SKM-1 (cell line): ENCODE measurements at regions not wholly inside any gene's neighbourhood (a gene's known extent, or its start where the extent isn't known, plus 50 kb on each side); places are given as distances from the start of the nearest gene placed in this dataset.

Experiments used
- DNase-seq: peaks from one replicate; lab custom pipeline; 2025; ENCODE audit not compliant: unreplicated experiment; lab: John Stamatoyannopoulos, UW

DNA sequence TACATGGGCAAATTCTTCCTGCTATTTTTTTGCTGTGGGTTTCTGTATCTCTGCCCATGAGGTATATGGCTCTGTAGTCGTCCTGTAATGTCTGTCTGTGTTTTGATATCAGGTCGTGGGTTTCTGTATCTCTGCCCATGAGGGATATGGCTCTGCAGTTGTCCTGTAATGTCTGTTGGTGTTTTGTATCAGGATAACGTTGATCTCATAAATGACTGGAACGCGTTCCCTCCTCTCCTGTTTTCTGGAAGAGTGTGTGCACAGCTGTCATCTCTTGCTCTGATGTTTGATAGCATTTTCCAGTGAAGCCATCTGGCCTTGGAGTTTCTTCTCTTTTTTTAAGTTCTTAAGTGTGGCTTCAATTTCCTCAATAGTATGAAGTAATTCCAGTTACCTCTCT, 57.2 kb downstream of the SOX1 start:
- DNase-seq: no peak

DNA sequence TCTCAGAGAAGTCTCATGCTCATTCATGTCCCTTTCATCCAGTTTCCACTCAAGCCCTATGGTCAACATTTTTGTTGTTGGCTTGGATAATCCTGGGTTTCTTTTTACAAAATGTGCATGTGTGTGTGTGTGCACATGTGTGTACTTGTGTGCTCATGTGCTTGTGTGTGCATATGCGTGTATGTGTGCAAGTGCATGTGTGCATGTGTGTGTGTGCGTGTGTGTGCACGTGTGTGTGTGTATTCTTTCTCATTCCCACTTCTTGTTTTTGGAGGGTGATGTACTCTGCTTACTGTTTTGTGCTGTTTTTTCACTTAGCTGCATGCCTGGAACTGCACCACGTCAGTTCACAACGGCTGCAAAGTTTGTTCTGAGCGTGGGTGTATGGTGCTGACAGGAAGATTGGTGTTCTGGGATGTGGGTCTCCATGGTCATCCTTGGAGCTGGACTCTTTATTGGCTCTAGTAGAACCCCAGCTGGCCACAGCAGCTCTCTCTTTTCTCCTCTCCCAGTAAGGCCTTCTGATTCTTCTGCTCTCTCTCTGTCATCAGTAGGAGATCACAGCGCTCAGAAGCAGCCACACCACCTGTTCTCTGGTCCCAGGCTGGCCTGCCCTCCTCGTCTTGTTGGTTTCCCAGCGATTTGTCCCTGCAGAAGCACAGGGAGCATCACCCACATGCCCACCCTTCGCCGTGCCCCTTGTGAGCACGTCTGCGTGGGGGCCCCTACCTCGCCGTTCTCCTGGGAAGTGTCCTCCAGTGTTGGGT, 60.8 kb downstream of the SOX1 start:
- no peak for DNase-seq

DNA sequence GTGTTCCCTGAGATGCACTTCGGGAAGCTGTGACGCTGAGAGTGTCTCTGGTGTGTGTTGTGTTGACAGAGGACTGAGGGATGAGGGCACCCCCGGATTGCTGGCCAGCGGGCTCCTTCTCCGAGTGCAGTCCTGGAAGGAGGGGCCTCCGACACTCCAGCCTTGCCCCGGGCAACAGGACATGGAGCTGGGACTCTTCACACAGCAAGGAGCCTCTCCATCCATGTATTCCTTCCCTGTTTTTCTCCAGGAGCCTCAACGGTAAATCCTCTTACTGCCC, 61.3 kb downstream of the SOX1 start:
- DNase-seq: no peak

DNA sequence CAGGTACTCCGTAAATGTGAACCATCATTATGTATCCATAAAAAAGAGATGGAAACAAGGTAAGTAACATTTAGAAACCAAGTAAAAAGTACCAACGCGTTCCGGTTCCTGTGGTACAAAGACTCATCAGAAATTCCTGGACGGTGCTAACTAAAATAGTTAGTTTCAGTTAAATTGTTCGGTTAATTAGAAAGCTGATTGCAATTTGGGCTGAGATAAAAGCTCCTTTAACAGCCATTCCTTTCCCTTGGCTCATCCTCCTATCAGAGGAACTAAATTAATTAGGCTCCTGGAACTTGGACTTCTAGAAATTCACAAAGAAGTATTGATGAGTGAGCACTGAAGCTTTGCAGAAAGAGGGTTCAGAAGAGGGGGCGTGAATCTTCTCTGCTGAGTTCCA, 63.5 kb downstream of the SOX1 start:
- DNase-seq: no peak

DNA sequence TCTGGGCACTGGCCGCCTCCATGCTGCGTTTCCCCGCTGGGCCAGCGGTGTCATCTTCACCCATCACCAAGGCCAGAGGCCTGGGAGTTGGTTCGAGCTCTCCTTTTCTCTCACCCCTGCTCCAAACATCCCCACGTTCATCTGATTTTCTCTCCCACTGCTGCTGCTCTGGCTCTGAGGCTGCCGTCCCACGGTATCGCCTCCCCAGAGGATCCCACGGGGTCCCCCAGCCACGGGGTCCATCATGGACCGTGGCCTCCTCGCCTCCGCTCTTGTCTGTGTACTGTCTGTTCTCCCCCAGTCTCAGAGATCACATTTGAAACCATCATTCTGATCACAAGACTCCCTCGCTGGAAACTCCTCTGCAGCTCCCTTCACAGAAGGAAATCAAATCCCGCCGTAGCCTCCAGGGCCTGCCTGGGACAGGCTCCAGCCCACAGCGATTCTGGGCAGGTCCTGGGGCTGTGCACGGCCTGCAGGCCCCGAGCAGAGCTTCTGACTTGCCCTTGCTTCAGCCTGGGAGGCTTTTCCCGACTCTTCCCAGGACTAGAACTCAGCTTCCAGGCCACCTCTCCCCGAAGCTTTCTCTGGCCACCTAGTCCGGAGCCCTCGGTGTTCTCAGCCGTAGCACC, 64.2 kb downstream of the SOX1 start:
- DNase-seq: no peak

DNA sequence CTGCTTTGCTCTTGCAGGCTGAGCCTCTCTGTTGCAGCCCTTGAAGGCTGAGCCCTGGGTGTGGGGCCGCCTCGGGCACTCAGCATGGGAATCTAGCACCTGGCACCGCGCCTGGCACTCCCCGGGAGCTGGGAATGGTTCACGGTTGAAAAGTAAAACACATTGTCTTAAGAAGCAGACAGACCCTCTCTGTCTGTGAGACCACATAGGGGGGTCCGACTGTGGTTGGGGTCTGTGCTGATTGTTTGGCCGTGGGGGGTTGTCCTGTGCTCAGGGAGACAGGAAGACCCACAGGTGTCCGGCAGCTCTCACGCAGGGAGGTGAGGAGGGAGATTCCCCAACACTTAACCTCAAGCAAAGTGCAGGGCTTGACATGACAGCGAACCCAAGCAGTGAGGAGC, 64.8 kb downstream of the SOX1 start:
- no peak for DNase-seq

DNA sequence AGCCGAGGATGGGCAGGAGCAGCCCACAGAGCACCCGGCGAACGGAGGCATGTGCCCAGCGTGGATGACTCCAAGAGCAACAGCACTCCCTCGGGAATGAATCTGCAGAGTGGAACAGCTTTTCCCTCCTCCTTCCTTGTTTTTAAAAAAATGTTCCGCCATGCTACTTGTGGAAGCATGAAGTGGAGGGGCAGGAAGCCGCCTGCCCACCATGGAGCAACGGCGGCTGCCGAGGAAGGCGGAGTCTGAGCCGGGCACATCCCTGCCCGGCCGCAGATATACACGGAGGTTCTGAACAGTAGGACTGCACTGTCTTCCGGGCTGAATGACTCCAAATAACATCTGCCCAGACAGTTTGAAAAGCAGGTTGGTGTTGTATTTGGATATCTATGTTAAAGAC, 65.2 kb downstream of the SOX1 start:
- no peak for DNase-seq

DNA sequence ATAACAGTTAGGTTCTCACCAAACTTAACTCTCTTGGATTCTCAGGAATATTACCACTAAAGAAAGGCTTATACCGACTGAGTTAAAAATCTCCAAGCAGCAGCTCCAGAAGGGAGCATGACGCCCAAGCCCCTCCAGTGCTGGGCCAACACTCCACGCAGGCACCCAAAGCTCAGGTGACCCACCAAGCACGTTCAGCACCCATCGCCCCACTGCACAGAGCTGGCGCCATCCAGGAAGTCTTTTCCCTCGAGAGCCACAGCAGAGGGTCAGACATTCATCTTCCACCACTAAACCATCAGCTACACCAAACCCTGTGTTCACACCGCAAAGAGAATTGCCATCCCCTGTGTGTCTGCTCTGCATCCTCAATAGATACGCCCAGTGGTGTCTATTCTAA, 65.7 kb downstream of the SOX1 start:
- no peak for DNase-seq

DNA sequence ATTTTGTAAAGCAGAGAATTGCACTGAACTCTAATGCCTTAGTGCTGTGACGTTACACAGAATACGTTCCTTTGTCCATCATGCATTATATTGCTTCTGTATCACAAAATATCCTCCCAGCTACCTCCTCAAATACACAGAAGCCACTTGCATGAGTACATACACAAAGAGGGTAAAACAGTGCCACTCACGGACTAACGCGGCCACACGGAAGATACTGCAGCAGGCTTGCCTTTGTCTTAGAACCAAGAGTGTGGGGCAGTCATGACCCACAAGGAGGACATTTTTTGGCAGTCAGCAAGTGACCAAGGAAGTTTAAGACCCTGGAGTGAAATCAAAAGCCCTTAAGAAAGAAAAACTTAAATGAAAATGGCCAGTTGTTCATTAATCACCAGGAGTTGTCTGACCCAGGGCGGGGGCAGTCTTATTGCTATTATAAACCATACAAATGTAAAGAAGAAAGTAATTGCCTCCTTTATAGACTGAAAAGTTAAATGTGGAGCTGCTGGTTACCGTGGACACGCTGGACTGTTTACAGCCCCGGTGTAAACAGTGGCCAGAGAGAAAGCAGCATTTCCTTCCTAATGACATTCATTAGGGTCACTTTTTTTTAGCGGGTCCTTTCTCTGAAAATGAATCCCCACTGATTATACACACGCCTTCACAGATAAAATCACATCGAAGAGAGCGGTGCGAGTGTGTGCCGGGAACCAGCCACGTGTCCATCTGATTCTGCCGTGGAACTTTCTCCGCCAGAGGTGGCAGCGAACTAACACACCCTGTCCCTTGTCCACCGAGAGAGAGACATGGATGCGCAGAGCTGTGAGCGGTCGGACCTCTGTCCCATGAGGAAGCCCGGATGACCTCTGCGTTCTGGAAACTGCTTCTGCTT, 66.8 kb downstream of the SOX1 start:
- DNase-seq: no peak

DNA sequence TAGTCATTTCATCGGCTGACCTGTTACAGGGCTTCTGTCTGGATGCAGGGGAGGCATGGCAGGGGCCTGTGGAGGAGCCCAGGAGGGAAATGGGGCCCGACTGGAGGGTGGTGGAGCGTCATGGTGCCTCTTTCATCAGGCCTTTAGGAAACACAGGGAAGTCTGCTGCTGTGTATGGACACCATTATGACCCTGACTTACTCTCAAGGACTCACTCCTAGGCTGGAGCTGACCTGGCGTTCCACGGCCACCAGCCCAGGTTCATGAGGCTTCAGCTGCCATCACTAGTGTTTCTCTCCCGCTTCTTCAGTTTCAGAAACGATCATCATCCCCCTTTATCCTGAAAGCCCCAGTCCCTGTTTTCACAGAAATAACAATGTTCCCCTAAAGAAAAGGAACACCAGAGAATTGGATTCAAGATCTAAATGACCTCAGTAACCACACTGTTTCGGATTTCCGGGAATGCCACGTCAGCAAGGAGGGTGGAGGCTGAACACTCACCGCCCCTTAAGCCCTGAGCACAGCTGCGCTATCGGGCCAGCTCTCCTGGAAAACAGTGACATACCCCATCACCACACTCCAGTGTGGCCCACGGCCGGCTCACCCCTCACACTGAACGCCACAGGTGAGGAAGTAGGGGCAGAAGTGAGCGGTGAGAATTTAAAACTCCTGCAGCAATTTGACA, 67.6 kb downstream of the SOX1 start:
- no peak for DNase-seq

DNA sequence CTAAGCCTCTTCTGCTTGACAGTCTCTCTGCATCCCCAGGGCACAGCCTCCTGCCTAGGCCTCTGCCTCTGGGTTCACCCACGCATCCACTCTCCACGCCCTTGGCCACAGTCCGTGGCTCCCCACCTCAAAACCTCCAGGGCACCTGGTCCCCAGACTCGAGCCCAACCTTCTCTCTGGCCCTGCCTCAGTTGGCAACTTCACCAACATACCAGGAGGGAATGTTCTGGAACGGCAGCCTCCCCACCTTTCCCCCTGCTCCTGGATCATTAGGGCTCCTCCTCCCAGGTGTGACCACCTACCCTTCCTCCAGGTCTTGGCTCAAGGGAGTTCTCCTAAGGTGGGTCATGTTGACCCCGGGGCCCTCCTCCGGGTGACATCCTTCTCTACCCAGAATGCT, 69.1 kb downstream of the SOX1 start:
- DNase-seq: no peak

DNA sequence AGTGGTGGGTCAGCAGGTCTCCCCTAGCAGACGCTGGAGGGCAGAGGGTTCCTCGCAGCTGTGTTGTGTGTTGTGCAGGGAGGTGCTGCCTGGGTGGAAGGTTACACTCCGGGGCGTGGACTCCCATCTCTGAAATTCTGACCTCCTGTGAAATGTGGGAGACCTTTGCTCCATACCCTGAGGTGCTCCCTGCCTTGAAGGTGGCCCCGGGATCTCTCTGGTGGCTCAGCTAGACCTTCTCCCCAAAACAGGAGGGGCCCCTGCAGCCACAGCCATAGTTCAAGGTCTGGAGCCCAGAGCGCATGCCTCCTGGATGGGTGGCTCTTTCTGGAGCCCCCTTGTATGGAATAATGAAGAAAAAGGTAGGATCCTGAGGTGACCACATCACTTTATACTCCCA, 70.2 kb downstream of the SOX1 start:
- no peak for DNase-seq

DNA sequence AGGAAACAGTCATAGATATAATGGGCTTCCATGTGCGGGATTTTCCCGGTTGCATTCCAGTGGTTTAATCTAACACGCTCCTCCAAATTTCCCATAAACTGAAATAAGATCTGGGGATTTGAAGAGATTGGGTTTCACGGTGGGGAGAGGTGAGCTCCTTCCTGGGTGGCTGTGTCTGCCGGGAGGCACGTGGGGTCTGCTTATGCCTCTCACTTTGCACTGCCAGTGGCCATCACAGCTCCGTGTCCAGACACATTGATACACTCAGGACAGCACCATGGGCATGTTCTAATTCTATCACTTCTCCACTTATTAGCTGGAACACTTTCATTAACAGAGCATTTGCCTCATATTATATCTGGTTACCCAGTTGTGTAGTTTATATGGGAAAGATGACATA, 73.4 kb downstream of the SOX1 start:
- no peak for DNase-seq

DNA sequence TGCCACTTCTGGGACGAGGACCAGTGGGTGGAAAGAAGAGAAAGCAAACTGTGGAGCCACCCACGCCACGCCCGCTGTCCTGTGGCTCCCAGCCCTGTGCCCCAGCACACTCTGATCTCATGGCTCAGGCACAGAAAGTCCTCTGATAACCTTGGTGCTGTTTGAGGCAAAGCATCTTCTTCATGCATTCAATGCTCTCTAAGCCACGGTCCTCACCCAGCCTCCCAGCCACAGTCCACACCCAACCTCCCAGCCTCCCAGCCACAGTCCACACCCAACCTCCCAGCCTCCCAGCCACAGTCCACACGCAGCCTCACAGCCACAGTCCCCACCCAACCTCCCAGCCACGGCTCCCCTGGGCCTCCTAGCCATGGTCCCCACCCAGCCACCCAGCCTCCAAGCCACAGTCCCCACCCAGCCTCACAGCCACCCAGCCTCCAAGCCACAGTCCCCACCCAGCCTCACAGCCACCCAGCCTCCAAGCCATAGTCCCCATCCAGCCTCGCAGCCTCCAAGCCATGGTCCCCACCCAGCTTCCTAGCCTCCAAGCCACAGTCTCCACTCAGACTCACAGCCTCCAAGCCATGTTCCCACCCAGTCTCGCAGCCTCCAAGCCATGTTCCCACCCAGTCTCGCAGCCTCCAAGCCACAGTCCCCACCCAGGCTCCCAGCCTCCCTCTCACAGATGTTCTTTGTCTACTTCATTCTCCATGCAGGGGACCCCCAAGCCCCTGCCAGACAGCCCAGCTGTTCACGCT, 74.9 kb downstream of the SOX1 start:
- DNase-seq: no peak

DNA sequence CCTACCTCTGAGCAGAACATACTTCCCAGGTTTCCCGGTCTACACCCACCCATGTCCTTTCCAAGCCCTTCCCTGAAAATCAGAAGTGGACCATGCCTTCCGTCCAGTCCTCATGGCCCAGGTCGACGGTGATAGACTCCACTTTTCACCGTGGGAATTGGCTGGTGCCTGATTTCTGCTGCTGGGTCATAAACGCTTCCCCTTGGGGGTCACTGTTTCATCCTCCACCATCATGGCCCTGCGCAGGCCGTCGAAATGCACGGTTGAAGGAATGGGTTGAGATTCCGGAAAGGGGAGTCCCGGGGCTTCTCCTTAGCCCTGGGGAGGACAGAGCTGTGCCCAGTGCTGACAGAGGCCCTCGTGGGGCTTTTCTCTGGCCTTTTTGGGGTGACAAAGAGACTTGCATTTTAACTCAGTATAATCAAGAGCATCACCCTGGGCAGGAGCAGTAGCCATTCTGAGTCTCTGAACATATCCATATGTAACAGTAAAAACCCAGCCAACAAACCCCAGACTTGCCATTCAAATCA, 75.5 kb downstream of the SOX1 start:
- no peak for DNase-seq

DNA sequence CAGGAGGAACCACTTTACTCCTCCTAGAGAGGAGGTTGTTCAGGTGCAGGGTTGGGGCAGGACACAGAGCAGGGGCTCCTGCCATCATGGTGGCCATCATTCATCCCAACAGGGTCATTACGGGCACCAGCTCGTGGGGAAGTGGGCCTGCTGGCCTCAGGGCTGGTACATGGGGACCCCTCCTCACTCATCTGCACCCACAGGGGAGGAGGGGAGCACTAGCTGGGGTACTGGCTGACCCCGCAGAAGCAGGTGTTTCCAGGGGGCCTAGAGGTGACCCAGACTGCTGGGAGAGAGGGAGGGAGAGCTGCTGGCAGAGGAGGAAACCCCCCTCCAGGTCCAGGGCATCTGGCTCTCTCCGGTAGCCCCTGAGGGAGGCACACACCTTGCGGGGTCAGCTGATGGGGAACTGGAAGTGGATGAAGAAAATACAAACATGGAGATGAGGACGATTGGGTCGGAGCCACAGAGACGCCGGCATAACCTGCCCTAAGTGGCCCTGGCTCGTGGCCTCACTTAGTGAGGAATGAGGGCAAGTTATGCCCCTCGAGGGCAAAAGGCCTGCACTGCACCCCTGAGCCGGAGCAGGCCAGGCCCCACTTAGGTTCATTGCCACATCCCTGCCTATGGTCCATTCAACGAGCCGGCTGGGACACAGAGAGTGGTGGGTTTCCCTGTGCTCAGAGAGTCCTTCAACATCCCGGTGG, 76.2 kb downstream of the SOX1 start:
- no peak for DNase-seq

DNA sequence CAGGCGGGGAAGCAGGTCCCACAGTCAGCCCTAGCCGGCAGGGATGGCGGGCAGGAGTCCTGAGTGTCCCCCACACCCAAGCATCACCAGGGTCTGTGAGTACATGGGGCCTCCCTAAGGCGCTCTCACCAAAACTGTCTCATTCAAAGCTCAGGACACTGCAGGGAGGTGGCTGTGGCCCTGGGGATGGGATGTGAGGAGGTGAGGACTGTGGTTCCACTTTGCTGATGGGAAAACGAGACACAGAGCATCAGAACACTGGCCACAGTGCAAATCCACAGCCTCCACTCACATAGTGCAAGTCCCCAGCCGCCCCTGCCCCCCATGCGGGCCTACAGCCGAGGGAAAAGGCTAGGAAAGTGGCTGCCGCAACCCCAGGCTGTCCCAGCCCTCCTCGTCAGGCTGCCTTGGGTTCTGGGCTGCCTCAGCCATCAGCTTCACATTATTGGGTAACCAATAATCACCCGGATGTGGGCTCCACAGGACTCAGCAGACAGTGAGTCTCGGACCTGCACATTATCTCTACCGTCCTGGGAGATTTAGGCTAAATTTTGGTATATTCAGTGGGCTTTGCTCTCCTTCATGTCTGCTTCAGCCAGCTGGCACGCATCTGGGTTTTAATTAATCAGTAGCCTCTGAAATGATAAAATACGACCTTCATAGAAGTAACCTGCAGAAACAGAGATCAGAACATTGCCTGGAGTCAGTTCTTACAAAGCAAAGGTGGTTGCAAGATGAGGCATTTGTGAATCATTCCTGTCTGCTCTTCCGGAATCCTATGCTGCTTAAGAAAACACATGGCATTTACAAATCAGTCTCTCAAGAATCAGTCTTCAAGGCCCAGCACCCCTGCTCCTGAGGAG, 77.0 kb downstream of the SOX1 start:
- DNase-seq: no peak

DNA sequence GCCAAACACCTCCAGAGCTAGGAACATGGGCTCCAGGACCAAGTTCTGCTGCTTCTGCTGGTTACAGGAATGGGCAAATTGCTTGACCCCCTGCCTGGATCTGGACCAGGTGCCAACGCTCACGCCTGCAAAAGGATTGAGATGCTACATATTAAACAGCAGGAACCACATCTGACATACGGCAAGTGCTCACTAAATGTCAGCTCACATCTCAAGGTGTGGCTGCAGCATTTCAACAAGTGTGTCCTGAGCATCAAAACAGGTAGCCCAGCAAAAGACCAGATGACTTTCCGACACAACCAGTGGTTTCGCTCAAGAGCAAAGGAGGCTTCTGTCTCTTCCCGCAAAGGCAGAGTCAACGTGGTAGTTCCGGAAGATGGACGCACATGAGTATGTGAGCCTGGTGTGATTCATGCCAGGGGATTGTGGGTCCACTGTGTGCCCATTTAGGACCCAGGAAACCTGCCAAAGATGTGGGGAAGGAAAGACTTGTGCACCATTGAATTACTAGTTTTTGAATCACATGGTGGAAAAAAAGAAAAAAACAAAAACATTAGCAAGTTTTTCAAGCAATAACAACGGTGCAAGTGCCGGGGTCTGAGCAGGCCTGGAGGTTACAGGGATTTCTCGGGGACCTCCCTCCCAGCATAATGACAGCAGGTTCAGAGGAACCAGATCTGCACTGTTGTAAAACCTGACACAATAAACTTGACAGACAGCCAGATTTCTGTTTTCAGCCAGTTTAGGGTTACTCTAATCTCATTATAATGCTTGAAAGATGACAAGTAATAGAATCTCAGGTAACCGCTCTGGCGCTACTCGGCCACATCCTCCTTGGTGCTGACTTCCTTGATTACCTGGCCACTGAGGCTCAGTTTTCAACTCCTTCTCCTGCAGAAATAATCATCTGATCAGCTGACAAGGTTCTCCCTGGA, 77.9 kb downstream of the SOX1 start:
- no peak for DNase-seq
